GM12873 (cell line): ENCODE measurements at regions not wholly inside any gene's neighbourhood (a gene's known extent, or its start where the extent isn't known, plus 50 kb on each side); places are given as distances from the start of the nearest gene placed in this dataset.

Source experiments
- CTCF ChIP-seq: IDR thresholded peaks from 2 replicates; pipeline ENCODE4 v1.5.1; 2012; ENCODE audit warnings: low read depth, mild to moderate bottlenecking, moderate library complexity, low read length, control low read depth; ENCODE audit not compliant: insufficient read depth; ENCODE audit errors: missing control alignments

DNA sequence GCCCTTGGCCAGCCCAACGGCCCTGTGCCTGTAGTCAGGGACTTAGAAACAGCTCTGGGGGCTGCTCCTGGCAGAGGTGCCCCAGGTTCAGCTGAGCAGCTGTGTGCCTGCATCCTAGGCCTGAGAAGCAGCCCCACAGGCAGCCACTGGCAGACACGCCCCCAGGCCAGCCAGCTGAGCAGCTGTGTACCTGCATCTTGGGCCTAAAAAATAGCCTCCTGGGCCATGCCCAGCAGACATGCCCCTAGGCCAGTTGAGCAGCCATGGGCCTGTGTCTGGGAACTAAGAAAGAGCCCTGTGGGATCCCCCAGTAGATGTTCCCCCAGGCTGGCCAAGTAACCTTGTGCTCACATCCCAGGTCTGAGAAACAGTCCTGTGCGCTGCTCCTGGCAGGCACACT lies 64.0 kb downstream of the TBR1 start:
- TF ChIP-seq CTCF: no peak

DNA sequence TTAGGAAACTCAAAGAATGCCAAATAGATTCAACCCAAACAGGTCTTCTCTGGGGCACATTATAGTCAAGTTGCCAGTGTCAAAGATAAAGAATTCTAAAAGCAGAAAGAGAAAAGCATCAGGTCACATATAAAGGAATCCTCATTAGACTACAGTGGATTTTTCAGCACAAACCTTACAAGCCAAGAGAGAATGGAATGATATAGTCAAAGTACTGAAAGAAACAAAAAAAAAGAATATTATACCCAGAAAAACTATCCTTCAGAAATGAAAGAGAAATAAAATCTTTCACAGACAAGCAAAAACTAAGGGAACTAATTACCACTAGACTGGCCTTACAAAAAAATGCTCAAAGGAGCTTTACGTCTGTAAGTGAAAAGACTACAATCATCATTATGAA lies 65.5 kb downstream of the TBR1 start:
- TF ChIP-seq CTCF: no peak

GRCh38 chr2:161484061-161484460 lies 68.0 kb downstream of the TBR1 start:
- TF ChIP-seq CTCF: no peak

DNA sequence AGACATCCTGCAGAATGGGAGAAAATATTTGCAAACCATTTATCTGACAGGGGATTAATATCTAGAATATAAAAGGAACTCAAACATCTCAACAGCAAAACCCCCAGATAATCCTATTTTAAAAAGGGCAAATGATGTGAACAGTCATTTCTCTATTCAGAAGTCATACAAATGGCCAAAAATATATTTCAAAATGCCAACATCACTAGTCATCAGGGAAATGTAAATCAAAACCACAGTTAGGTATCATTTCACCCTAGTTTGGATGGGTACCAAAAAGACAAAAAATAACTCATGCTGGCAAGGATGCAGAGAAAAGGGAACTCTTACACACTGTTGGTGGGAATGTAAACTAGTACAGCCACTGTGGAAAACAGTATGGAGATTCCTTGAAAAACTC lies 70.0 kb downstream of the TBR1 start:
- no peak for TF ChIP-seq CTCF

DNA sequence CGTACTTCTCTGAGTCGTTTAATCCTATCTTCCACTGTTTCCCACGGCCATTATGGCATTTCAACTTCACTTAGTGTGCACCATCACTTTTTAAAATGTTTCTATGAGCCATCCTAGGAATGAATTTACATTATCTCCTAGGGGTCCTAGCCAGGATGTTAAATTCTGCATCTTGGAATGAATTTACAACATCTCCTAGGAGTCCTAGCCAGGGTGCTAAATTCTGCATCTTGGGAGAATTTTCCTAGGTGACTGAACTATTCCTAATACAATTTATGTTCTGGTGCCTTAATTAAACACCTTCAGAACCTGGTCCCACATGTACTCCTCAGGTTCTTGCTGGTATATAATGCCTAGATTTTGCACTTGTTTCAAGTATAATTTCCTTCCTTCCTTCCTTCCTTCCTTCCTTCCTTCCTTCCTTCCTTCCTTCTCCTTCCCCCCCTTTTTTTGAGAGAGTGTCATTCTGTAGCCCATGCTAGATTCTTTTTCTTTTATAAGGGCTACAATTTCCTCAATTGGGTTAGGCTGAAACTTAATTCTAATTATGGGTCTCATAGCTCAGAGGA lies 72.1 kb downstream of the TBR1 start:
- TF ChIP-seq CTCF: no peak

DNA sequence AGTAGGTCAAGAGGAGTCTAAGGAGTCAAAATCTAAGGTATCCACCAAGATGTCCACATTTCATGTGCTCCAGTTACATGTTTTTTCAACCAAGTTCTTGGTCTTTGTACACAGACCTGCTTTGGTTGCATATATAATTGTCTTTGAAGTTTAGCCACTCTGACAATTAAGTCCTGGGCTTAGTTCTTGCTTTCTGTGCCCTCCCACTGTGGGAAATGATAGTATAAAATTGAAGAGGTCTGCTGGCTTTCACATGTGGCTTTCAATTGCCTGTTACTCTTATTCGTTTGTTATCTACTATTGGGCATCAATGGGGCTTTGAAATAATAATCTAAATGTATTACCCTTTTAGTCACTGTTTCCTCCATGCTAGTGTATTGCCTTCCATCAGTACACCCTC lies 72.8 kb downstream of the TBR1 start:
- no peak for TF ChIP-seq CTCF

GRCh38 chr2:161522796-161523195 lies 101.4 kb upstream of the SLC4A10 start:
- TF ChIP-seq CTCF: no peak

DNA sequence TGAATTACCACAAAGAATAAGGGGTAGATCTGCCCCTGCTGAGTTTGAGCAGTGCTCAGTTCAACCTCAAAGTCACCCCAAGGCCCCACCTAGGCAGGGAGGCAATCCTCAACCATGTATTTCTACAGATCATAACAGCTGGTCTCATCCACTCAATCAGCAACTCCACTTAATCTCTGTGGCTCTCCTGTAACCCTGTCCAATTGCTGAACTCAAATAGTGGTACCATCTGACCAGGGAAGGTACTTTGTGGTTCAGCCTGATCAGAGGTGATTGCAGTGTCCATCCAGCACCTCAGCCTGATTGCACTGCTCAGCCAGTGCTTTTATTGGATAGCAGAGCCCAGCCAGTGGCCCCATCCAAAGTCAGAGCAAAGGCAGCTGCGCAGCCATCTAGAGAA lies 91.0 kb upstream of the SLC4A10 start:
- no peak for TF ChIP-seq CTCF
